ENCODE measurements at regions not wholly inside any gene's neighbourhood (a gene's known extent, or its start where the extent isn't known, plus 50 kb on each side); places are given as distances from the start of the nearest gene placed in this dataset.
"Not testable (repeated sequence)": the region's sequence is repeated elsewhere in the genome, so short reads cannot be mapped to it uniquely, and the experiment has no call there.

DNA sequence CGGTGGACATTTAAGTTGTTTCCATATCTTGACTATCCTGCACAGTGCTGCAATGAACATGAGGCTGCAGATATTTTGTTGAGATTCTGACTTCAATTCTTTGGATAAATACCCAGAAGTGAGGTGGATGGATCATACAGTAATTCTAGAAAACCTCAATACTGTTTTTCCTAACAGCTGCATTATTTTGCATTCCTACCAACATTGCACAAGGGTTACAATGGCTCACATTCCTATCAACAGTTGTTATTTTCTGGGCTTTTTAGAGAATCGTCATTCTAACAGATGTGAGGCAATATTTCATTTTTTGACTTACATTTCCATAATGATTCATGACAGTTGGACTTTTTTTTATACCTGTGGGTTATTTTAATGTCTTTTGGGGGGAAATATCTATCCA is 716.9 kb upstream of the ANO3 start:
- DNase-seq (ENCODE audit: low read depth): no peak

DNA sequence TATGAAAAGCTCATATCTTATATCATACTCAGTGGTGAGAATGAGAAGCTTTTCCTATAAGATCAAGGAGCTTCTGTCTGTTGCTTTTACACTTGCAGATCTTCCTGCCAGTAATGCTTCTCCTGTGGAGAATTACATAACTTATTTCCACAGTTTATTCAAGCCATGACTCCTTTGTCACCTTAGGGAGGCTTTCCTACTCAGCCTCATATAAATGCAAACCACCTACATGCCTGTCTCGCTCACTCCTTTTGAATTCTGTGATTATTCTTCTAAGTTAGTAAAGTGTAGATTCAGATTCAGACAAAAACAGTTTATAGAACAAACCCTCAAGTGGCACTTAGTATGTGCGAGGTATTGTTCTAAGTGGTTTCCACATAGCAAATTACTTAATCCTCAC is 716.1 kb upstream of the ANO3 start:
- no peak for DNase-seq (ENCODE audit: low read depth)

DNA sequence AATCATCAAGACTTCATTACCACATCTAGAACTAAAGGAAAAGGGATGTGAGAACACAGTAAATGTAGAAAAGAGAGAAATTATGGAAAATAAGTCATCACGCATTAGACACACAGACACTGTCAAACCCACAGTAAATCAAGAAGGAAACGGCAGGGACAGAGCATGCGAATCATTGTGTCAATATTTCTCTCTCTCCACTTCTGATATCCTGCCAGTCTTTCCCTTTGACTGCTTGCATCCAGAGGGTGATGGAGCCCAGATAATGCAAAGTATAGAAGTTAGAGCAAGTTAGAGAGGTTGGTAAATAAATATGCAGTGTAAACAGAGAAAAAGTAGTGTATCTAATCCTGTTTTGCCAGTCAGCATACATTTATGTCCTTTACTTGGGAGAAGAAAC is 706.8 kb upstream of the ANO3 start:
- DNase-seq (ENCODE audit: low read depth): no peak

DNA sequence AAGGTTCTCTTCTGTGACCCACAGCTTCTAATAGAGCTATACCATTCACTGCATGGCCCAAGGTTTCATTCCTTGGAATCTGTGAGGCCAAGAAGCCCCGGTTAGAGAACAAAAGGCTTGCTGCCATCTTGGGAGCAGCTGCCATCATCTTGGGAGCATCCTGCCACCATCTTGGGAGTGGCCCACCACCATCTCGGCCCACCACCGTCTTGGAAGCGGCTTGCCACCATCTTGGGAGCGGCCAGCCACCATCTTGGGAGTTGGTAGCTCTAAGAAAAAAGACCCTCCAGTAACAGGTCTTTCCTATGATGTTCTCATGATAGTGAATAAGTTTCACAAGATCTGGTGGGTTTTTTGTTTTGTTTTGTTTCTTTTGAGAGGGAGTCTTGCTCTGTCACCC is 703.9 kb upstream of the ANO3 start:
- no peak for DNase-seq (ENCODE audit: low read depth)

DNA sequence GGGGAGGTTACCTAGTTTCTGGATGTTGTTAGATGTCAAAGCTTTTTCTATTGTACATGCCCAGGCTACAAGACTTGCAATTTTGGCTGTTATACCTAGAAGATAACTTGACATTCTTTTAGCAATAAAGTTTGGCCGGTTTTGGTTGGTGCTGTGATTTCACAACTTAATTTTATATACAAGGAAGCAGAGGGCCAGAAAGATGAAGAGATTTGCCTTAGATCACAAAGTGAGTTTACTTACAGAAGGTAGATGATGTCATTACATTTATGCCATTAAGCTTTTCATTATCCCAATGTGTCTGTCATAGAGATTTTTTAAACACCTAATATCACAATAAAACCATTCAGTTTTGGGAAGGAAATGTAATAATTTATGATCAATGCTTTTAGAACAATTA is 698.7 kb upstream of the ANO3 start:
- no peak for DNase-seq (ENCODE audit: low read depth)

DNA sequence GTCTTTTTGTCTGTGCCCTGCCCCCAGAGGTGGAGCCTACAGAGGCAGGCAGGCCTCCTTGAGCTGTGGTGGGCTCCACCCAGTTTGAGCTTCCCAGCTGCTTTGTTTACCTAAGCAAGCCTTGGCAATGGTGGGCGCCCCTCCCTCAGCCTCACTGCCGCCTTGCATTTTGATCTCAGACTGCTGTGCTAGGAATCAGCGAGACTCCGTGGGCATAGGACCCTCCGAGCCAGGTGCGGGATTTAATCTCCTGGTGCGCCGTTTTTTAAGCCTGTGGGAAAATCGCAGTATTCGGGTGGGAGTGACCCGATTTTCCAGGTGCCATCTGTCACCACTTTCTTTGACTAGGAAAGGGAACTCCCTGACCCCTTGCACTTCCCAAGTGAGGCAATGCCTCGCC is 682.7 kb upstream of the ANO3 start:
- DNase-seq (ENCODE audit: low read depth): not testable (repeated sequence)

DNA sequence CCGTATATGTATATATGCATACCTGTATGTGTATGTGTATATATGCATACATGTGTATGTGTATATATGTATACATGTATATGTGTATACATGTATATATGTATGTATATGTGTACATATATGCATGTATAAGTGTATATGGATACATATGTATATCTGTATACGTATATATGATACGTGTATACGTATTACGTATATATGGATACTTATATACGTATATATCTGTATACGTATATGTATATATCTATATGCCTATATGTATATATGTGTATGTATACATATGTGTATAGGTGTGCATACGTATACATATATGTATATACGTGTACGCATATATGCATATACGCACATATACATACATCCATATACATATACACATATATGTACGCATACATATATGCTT is 681.6 kb upstream of the ANO3 start:
- no peak for DNase-seq (ENCODE audit: low read depth)

DNA sequence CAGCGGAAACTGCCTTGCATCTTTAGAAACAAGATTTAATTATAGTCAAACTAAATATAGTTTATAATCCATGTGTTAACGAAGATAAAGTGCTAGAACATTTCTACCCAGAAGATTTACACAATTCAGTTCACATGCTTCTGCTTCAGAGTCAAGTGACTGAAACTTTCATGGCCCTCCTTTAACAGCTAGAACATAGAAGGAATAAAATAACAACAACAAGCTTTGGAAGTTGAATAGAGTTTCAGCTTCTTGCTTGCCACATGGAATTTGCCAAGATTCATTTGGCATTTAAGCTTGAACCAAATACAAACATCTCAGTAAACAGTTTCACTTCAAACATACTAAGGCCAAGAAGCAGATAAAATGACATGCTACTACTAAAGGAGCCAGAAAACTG is 676.3 kb upstream of the ANO3 start:
- DNase-seq (ENCODE audit: low read depth): no peak

DNA sequence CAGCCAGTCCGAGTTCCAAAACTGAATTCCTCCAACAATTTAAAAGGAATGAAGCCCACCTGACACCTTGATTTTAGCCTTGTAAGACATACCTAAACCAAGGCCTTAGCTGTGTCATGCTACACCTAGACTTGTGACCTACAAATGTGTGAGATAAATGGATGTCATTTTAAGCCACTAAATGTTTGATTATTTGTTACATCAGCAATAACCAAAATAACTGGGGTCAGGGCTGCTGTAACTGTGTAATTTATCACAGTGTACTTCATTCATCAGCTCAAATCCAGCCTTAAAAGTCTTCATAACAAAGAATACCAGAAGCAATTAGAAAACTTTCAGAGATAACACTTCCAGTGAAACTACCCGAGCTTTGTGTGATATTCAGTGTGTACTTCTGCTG is 673.0 kb upstream of the ANO3 start:
- no peak for DNase-seq (ENCODE audit: low read depth)

DNA sequence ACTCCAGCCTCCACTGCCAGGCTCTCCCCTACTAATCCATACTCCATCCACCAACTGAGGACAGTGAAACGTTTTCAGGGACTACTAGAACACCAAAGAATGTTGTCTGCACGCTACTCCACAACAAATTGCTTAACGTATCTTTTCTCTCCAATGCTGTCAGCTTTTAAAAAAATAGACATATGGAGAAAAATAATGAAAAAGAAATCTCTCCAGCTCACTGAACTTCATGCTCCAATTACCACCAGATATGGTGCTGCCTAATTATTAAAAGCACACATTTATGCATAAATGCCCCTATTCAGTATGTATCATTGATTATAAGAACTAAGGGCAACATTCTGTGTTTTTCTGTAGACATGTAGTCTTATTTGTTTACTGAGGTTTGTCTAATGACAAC is 672.2 kb upstream of the ANO3 start:
- no peak for DNase-seq (ENCODE audit: low read depth)

DNA sequence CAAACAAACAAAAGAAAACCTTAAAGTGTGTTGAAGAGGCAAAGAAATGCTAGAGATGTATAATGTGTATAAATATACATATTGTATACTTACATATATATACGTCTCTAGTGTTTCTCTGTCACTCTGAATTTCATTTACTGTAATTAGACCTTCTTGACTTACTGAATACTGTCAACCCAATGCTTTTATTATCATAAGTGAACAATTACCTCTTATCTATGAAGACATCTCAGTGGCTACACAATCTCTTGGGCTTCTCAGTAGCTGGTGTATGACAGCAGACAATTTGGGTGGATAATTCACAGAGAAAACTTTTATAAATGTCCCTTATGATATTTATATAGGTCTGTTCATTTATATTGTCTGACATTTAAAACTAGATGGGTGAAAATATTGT is 664.1 kb upstream of the ANO3 start:
- DNase-seq (ENCODE audit: low read depth): no peak

DNA sequence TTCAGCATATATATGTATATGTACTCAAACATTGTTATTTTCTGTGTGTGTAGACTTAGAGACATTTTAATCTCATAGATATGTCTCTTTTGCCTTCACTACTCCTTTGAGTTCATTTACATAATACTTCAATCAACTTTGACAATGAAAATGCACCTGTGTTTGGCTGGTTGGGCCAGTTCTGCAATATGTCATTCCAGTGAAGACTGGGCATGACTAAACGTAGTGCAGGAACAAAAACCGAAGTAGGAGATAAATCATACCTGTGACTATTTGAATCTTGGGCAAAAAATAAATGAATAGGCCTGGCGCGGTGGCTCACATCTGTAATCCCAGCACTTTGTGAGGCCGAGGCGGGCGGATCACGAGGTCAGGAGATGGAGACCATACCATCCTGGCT is 640.0 kb upstream of the ANO3 start:
- DNase-seq (ENCODE audit: low read depth): no peak

DNA sequence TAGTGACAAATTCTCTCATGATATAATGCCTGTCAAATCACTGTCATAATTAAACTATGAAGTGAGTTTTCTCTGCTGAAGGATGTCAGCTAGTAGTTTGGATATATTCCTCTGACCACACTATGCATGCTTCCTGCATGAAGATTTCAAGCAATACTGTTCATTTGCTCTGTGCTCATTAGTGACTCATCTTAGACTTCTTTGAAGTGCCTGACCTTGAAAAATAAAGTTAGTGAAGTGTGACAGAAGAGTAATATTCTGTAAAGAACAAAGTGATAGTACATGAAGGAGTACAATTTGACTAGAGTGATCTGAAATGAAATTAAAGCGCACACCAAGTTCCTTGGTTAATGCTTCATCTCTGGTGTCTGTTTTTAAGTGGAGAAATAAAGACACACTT is 629.5 kb upstream of the ANO3 start:
- DNase-seq (ENCODE audit: low read depth): no peak

DNA sequence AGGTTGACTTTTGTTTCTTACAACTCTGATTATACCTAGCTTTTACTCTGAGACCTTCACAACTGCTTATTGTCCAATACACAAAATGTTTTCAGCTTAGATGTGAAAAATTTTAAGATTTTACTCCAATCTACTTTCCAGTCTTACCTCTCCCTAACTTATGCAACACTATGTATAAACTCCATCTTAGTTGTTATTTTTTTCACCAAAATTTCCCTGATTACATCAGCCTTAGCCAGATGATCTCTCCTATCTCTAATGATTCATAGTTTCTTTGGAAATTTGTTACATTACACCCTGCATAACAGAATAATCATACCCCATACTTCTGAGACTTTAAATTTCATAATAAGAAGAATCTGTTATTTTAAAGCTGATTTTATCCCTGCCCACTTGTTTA is 621.0 kb upstream of the ANO3 start:
- DNase-seq (ENCODE audit: low read depth): no peak

DNA sequence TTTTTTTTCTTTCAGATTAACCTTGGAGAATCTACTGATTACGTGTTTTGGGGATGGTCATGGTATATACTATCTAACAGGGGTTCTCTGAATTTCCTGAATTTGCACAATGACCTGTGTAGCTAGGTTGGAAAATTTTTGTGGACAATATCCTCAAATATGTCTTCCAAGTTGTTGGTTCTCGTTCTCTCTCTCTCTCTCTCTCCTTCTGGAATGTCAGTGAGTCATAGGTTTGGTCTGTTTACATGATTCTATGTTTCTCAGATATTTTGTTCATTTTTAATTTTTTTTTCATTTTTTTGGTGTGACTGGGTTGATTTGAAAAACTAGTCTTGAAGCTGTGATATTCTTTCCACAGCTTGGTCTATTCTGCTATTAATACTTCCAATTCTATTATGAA is 604.0 kb upstream of the ANO3 start:
- DNase-seq (ENCODE audit: low read depth): no peak

DNA sequence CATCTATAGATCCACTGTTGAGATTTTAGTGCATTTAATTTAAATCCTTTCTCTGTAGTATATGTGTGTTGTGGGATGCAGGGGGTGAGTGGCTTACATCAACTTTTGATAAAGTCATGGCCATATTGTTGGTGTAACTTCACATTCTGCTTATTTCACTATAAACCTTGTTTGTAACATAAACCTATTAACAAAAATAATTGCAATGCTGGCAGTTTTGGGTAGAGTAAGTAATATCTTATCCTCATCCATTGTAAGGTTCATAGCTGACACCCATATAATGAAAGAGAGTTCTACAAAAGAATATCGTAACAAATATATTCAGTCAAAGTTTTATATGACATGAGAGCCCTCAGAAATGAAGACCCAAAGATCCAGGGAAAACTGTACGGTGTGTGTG is 601.7 kb upstream of the ANO3 start:
- no peak for DNase-seq (ENCODE audit: low read depth)

DNA sequence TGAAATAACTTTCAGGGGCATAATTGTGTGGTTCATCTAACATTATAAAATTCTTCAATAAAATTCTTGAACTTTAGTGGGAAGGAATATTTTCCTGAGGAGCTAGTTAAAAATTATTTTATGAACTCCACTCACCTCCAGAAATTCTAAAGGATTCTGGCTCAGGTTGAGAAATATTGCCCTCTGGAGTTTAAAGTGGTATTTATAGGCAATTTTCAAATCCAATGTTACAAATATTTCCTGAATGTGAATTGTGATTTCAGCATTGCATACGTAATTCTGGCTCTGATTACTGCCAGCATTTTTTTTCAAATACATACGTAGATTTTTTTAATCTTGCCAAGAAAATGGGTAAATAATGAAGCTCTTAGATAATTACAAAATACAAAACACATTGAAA is 598.2 kb upstream of the ANO3 start:
- DNase-seq (ENCODE audit: low read depth): no peak

DNA sequence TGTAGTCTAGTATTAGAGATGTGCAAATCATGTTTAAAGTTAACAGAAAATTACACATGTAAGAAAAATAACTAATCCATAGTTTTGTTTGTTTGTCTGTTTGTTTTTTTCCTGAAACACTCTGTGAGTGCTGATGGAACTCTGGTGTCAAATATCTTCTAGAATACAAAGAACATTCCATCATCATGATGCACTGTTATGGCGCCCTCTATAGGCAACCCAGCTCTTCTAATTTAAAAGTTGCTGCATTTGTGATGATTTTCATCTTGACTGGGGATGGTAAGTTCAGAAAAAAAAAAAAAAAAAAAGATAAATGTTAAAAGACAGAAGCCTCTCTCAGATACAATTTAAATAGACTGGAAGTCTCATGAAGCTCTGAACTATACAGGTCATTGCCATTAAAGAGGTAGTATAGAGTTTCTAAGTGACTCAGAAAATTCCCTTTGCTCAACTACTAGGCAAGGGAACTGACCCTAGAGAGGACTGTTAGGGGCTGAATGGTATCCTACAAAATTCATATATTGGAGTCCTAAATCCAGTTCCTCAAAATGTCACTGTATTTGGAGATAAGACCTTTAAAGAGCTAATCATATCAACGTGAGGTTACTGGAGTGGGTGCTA is 597.2 kb upstream of the ANO3 start:
- DNase-seq (ENCODE audit: low read depth): no peak

DNA sequence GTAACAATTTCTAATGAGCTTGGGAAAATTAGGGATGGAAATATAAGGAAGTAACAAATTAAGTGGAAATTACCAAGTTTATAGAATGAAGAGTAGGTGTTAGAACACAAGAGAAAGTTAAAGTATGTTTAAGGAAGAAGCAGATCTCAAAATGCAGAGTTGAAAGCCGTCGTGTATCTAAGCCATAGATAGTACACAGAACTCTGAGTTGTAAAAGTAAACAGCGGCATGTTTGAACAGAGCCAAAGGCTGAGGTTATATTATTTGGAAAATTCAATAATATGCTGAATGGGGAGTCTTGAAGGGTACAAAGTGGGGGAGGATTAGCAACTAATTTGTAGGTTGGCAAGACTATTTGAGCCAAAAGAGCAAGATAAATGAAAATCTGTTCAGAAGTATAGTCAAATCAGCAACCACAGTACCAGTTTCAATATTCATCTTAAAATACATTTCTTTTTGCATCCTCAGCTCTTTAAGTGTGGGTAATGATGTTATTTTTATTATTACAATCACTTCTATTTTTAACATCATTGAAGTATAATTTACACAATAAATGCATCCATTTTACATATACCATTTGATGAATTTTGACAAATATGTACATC is 594.8 kb upstream of the ANO3 start:
- DNase-seq (ENCODE audit: low read depth): no peak

DNA sequence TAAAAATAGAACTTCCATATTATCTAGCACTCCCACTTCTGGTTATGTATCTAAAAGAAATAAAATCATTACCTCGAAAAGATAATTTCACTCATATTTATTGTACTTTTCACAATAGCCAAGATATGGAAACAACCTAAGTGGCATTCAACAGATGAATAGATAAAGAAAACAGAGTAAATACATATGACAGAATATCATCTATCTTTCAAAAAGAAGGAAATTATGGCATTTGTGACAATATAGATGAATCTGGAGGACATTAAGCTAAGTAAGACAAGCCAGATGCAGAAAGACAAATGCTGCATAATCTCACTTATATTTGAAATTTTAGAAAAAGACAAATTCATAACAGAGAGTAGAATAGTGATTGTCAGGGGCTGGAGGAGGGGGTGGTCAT is 590.0 kb upstream of the ANO3 start:
- DNase-seq (ENCODE audit: low read depth): no peak

DNA sequence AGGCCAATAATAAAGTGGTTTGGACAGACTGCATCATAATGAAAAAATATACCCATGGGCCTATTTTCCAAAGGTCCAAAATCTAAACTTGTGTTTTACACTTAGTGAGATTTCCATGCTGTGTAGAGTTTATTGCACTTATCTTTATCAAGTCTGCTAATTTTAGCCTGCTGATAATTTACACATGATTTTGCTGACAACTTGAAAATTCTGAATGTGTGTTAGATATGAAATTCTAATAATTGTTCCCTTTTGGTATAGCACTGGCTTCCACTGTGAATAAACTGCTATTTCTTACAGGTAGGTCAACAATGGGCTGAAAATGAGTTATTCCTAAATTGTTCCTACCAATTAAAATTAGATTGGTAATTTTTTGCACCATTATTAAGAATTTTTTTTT is 589.1 kb upstream of the ANO3 start:
- DNase-seq (ENCODE audit: low read depth): no peak

DNA sequence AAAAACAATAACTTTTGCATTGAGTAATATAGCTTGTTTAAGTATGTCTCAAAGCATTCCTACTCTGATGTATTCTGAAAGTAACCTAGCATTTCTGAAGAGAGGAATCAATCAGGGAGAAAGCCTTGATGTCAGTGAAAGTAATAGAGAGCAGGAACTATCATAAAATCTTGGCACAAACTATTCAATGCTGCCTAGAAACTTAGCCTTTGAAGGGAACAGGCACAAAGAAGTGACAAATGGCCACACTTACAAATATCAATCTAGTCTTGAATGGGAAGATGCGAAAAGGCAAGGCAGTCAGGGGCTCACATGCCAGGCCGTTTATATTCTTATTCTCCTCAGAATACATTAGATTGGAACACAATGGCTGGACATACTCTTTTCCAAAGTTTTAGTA is 576.5 kb upstream of the ANO3 start:
- no peak for DNase-seq (ENCODE audit: low read depth)

DNA sequence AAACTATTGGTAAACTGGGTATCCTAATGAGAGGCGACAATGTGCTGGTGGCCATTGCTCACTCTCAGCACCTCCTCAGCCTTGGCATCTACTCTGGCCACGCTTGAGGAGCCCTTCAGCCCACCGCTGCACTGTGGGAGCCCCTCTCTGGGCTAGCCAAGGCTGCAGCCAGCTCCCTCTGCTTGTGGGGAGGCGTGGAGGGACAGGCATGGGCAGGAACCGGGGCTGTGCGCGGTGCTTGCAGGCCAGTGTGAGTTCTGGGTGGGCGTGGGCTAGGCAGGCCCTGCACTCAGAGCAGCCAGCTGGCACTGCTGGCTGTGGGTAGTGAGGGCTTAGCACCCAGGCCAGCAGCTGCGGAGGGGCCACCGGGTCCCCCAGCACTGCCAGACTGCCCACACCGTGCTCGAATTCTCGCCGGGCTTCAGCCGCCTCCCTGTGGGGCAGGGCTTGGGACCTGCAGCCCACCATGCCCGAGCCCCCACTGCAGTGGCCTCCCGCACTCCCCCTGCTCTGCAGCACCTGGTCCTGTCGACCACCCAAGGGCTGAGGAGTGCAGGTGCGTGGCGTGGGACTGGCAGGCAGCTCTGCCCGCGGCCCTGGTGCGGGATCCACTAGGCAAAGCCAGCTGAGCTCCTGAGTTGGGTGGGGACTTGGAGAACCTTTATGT is 575.9 kb upstream of the ANO3 start:
- DNase-seq (ENCODE audit: low read depth): no peak

DNA sequence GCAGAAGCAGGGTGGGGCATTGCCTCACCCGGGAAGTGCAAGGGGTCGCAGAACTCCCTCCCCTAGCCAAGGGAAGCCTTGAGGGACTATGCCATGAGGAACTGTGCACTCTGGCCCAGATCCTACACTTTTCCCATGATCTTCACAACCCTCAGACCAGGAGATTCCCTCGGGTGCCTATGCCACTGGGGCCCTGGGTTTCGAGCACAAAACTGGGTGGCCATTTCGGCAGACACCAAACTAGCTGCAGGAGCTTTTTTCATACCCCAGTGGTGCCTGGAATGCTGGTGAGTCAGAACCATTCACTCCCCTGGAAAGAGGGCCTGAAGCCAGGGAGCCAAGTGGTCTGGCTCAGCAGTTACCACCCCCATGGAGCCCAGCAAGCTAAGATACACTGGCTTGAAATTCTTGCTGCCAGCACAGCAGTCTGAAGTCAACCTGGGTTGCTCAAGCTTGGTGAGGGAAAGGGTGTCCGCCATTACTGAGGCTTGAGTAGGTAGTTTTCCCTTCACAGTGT is 573.7 kb upstream of the ANO3 start:
- no peak for DNase-seq (ENCODE audit: low read depth)
